Liver (tissue), 8 donors: ENCODE measurements at regions not wholly inside any gene's neighbourhood (a gene's known extent, or its start where the extent isn't known, plus 50 kb on each side); places are given as distances from the start of the nearest gene placed in this dataset.

ENCODE experiments used
- DNase-seq: peaks from one replicate; pipeline ENCODE4 v3.0.0-alpha.2; 2017; ENCODE audit warnings: low spot score
- H3K27ac ChIP-seq, 2 donors: one replicate each; pipeline ENCODE4 v1.7.0; 2013; ENCODE audit warnings: inconsistent platforms in 2 of 2, low read length in 2 of 2, control low read depth in 1 of 2, low read depth in 1 of 2, mild to moderate bottlenecking in 1 of 2
- H3K27me3 ChIP-seq, 4 donors: one replicate each; pipeline versions ENCODE4 v1.6.1 to v1.7.0; 2013; ENCODE audit warnings: low read length in 3 of 4, inconsistent platforms in 1 of 4, mild to moderate bottlenecking in 1 of 4, moderate library complexity in 1 of 4; ENCODE audit not compliant: control insufficient read depth in 4 of 4, insufficient read depth in 4 of 4
- H3K36me3 ChIP-seq, 4 donors: one replicate each; pipeline versions ENCODE4 v1.6.1 to v1.7.0; 2013; ENCODE audit warnings: low read length in 3 of 4, mild to moderate bottlenecking in 3 of 4, low read depth in 1 of 4, moderate library complexity in 1 of 4; ENCODE audit not compliant: control insufficient read depth in 4 of 4, insufficient read depth in 3 of 4
- H3K4me1 ChIP-seq, 4 donors: one replicate each; pipeline versions ENCODE4 v1.6.1 to v1.7.0; 2013; ENCODE audit warnings: low read length in 3 of 4, mild to moderate bottlenecking in 3 of 4, moderate library complexity in 1 of 4; ENCODE audit not compliant: control insufficient read depth in 4 of 4, insufficient read depth in 4 of 4
- H3K4me3 ChIP-seq, 3 donors: one replicate each; pipeline versions ENCODE4 v1.6.1 to v1.7.0; 2013; ENCODE audit warnings: low read length in 3 of 3, control low read depth in 1 of 3, low read depth in 1 of 3, mild to moderate bottlenecking in 1 of 3
- H3K9ac ChIP-seq, 2 donors: one replicate each; pipeline ENCODE4 v1.7.0; 2013; ENCODE audit warnings: low read length in 2 of 2, mild to moderate bottlenecking in 2 of 2, moderate library complexity in 2 of 2, control low read depth in 1 of 2, low read depth in 1 of 2
- H3K9me3 ChIP-seq, 4 donors: one replicate each; pipeline versions ENCODE4 v1.6.1 to v1.7.0; 2013; ENCODE audit warnings: low read length in 3 of 4; ENCODE audit not compliant: control insufficient read depth in 4 of 4
- EGR1 ChIP-seq, 2 donors: IDR thresholded peaks; 2 replicates each; pipeline ENCODE4 v1.6.1; 2016 to 2018; ENCODE audit warnings: antibody characterized with exemption in 2 of 2, low read depth in 2 of 2
- FOXA1 ChIP-seq: IDR thresholded peaks from 2 replicates; pipeline ENCODE4 v1.6.1; 2016; ENCODE audit warnings: antibody characterized with exemption
- FOXA2 ChIP-seq: IDR thresholded peaks from 2 replicates; pipeline ENCODE4 v1.6.1; 2016; ENCODE audit warnings: antibody characterized with exemption
- GABPA ChIP-seq, 2 donors: IDR thresholded peaks in 1 of 2; conservative IDR thresholded peaks in 1 of 2; 2 replicates each; pipeline ENCODE4 v1.6.1; 2016; ENCODE audit warnings: antibody characterized with exemption in 2 of 2, mild to moderate bottlenecking in 1 of 2, moderate library complexity in 1 of 2
- HNF4A ChIP-seq, 2 donors: conservative IDR thresholded peaks; 2 replicates each; pipeline ENCODE4 v1.6.1; 2016; ENCODE audit warnings: antibody characterized with exemption in 2 of 2, mild to moderate bottlenecking in 2 of 2
- HNF4G ChIP-seq: IDR thresholded peaks from 2 replicates; pipeline ENCODE4 v1.6.1; 2016; ENCODE audit warnings: antibody characterized with exemption
- JUND ChIP-seq, 2 donors: IDR thresholded peaks; 2 replicates each; pipeline ENCODE4 v1.6.1; 2016; ENCODE audit warnings: antibody characterized with exemption in 2 of 2
- NR2F2 ChIP-seq: IDR thresholded peaks from 2 replicates; pipeline ENCODE4 v1.6.1; 2016; ENCODE audit warnings: antibody characterized with exemption
- RAD21 ChIP-seq, 2 donors: IDR thresholded peaks; 2 replicates each; pipeline ENCODE4 v1.6.1; 2016; ENCODE audit warnings: antibody characterized with exemption in 2 of 2, mild to moderate bottlenecking in 2 of 2
- RXRA ChIP-seq, 2 donors: IDR thresholded peaks; 2 replicates each; pipeline ENCODE4 v1.6.1; 2017 to 2018; ENCODE audit warnings: antibody characterized with exemption in 2 of 2, mild to moderate bottlenecking in 1 of 2
- SP1 ChIP-seq: IDR thresholded peaks from 2 replicates; pipeline ENCODE4 v1.6.1; 2018; ENCODE audit warnings: antibody characterized with exemption, mild to moderate bottlenecking
- TAF1 ChIP-seq: conservative IDR thresholded peaks from 2 replicates; pipeline ENCODE4 v1.6.1; 2016; ENCODE audit warnings: antibody characterized with exemption, mild to moderate bottlenecking
- YY1 ChIP-seq: IDR thresholded peaks from 2 replicates; pipeline ENCODE4 v1.6.1; 2016; ENCODE audit warnings: antibody characterized with exemption, mild to moderate bottlenecking
- WGBS: extraction: QIAGEN DNeasy Blood & Tissue Kit; methylation state at CpG from one replicate; pipeline ENCODE4 v1.1.7; 2013; 5-methylcytosine and 5-hydroxymethylcytosine counted together
- TF ChIP-seq, protein P1 (sequence below): IDR thresholded peaks from 2 replicates; pipeline ENCODE4 v1.6.1; 2016; ENCODE audit warnings: antibody characterized with exemption
- TF ChIP-seq, protein P2 (sequence below): IDR thresholded peaks from 2 replicates; pipeline ENCODE4 v1.6.1; 2016; ENCODE audit warnings: antibody characterized with exemption
- TF ChIP-seq, protein P3 (sequence below): IDR thresholded peaks from 2 replicates; pipeline ENCODE4 v1.6.1; 2016; ENCODE audit warnings: antibody characterized with exemption
- TF ChIP-seq, protein P4 (sequence below): fragments of 150-350 bp; IDR thresholded peaks from 2 replicates; pipeline ENCODE4 v1.5.1; 2017; ENCODE audit warnings: improper control_type of control experiment, low read depth, low read length; ENCODE audit not compliant: missing input control
- TF ChIP-seq, protein P5 (sequence below): IDR thresholded peaks from 2 replicates; pipeline ENCODE4 v1.6.1; 2016; ENCODE audit warnings: antibody characterized with exemption, mild to moderate bottlenecking
- donor health status: healthy.
- donor health status: healthy.
- donor health status: healthy.
- donor health status: healthy.
- donor health status: healthy.

DNA sequence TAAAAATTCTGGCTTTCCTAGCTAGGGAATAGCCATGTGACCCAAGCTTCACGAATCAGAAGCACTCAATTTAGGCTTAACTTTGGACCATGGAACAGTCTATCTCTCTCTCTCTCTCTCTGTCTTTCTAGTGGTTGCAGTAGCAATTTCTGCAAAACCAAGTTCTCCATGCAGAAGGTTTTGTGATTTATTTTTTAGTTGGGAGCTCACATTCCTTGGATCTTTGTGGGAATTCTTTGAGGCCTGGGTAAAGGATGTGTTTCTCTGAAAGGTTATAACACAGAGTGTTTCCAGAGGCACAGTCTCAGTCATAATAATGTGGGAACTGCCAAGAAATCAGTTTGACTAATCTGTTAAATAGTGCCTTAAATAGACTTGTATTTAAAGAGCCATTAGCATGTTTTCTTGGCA, 112.3 kb upstream of the COL11A1 start (continued):
- TF ChIP-seq EGR1 (IDR thresholded peaks at IDR 0.05; ENCODE audit: low read depth in 2 of 2): no peak

DNA sequence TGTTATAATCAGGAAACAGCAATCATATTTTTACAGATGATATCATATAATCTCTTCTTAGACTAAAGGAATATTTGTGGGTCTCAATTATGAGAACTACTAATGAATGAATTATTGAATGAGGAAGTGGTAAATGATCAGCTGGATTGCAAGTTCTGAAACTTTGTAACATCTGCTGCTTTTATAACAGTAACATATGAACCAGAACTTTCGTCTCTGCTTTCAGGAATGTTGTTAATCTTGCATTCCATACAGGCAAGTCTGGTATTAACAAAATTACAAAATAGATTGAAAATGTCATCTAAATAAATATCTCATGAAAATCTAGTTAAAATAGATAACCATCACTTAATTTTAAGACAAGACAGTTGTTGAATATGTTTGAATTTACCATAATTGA, 110.5 kb upstream of the COL11A1 start:
- H3K27me3 ChIP-seq: no peaks in the 10 kb centered on the region
- H3K9ac ChIP-seq: no peak overlapping the region
- TF ChIP-seq JUND (IDR thresholded peaks at IDR 0.05) (no peak), EGR1 (IDR thresholded peaks at IDR 0.05; ENCODE audit: low read depth in 2 of 2) (no peak)
- TF ChIP-seq, protein P1, sequence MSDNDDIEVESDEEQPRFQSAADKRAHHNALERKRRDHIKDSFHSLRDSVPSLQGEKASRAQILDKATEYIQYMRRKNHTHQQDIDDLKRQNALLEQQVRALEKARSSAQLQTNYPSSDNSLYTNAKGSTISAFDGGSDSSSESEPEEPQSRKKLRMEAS: no peak
- H3K36me3 ChIP-seq: no peaks in the 10 kb centered on the region
- DNase-seq: no peak
- H3K4me3 ChIP-seq: no peak overlapping the region
- no peaks in the 10 kb centered on the region for H3K4me1 ChIP-seq
- no peaks in the 10 kb centered on the region for H3K9me3 ChIP-seq
- 48% methylated on average over 1 of the region's 1 CpG for WGBS
- H3K27ac ChIP-seq: no peak overlapping the region

DNA sequence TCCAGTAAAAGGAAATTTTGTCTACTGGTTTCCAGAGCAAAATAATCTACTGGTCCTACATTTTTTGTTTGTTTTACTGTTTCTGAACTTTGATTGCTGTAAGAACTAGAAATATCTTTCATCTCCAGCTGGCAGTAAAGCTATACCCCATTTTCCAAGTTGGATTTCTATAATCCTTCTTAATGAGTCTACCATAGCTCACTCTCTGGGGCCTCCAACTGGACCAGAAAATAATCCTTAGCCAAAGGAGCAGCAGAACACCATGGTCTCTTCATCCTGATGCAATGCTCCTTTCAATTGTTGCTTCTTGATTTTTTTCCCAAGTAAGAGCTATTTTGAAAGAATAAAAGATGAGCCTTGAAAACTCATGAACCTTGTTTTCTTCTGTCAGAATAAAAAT, 110.0 kb upstream of the COL11A1 start:
- Histone ChIP-seq H3K9me3 (no peaks in the 10 kb centered on the region), H3K27me3 (no peaks in the 10 kb centered on the region), H3K36me3 (no peaks in the 10 kb centered on the region), H3K4me1 (no peaks in the 10 kb centered on the region), H3K4me3 (no peak overlapping the region), H3K9ac (no peak overlapping the region), H3K27ac (no peak overlapping the region)
- TF ChIP-seq HNF4A (conservative IDR thresholded peaks at IDR 0.05): no peak
- TF ChIP-seq EGR1 (IDR thresholded peaks at IDR 0.05; ENCODE audit: low read depth in 2 of 2): no peak
- TF ChIP-seq YY1: no peak
- TF ChIP-seq, protein P2, sequence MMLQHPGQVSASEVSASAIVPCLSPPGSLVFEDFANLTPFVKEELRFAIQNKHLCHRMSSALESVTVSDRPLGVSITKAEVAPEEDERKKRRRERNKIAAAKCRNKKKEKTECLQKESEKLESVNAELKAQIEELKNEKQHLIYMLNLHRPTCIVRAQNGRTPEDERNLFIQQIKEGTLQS: no peak
- TF ChIP-seq, protein P3, sequence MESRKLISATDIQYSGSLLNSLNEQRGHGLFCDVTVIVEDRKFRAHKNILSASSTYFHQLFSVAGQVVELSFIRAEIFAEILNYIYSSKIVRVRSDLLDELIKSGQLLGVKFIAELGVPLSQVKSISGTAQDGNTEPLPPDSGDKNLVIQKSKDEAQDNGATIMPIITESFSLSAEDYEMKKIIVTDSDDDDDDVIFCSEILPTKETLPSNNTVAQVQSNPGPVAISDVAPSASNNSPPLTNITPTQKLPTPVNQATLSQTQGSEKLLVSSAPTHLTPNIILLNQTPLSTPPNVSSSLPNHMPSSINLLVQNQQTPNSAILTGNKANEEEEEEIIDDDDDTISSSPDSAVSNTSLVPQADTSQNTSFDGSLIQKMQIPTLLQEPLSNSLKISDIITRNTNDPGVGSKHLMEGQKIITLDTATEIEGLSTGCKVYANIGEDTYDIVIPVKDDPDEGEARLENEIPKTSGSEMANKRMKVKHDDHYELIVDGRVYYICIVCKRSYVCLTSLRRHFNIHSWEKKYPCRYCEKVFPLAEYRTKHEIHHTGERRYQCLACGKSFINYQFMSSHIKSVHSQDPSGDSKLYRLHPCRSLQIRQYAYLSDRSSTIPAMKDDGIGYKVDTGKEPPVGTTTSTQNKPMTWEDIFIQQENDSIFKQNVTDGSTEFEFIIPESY: no peak
- no peak for TF ChIP-seq RAD21 (IDR thresholded peaks at IDR 0.05)
- no peak for TF ChIP-seq GABPA (IDR thresholded peaks at IDR 0.05 in 1 of 2, conservative IDR thresholded peaks at IDR 0.05 in 1 of 2)
- TF ChIP-seq, protein P4, sequence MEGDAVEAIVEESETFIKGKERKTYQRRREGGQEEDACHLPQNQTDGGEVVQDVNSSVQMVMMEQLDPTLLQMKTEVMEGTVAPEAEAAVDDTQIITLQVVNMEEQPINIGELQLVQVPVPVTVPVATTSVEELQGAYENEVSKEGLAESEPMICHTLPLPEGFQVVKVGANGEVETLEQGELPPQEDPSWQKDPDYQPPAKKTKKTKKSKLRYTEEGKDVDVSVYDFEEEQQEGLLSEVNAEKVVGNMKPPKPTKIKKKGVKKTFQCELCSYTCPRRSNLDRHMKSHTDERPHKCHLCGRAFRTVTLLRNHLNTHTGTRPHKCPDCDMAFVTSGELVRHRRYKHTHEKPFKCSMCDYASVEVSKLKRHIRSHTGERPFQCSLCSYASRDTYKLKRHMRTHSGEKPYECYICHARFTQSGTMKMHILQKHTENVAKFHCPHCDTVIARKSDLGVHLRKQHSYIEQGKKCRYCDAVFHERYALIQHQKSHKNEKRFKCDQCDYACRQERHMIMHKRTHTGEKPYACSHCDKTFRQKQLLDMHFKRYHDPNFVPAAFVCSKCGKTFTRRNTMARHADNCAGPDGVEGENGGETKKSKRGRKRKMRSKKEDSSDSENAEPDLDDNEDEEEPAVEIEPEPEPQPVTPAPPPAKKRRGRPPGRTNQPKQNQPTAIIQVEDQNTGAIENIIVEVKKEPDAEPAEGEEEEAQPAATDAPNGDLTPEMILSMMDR: no peak
- TF ChIP-seq HNF4G: no peak
- no peak for TF ChIP-seq TAF1
- no peak for TF ChIP-seq FOXA2
- TF ChIP-seq RXRA (IDR thresholded peaks at IDR 0.05): no peak
- TF ChIP-seq, protein P1: no peak
- no peak for TF ChIP-seq SP1
- TF ChIP-seq, protein P5, sequence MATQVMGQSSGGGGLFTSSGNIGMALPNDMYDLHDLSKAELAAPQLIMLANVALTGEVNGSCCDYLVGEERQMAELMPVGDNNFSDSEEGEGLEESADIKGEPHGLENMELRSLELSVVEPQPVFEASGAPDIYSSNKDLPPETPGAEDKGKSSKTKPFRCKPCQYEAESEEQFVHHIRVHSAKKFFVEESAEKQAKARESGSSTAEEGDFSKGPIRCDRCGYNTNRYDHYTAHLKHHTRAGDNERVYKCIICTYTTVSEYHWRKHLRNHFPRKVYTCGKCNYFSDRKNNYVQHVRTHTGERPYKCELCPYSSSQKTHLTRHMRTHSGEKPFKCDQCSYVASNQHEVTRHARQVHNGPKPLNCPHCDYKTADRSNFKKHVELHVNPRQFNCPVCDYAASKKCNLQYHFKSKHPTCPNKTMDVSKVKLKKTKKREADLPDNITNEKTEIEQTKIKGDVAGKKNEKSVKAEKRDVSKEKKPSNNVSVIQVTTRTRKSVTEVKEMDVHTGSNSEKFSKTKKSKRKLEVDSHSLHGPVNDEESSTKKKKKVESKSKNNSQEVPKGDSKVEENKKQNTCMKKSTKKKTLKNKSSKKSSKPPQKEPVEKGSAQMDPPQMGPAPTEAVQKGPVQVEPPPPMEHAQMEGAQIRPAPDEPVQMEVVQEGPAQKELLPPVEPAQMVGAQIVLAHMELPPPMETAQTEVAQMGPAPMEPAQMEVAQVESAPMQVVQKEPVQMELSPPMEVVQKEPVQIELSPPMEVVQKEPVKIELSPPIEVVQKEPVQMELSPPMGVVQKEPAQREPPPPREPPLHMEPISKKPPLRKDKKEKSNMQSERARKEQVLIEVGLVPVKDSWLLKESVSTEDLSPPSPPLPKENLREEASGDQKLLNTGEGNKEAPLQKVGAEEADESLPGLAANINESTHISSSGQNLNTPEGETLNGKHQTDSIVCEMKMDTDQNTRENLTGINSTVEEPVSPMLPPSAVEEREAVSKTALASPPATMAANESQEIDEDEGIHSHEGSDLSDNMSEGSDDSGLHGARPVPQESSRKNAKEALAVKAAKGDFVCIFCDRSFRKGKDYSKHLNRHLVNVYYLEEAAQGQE: no peak
- TF ChIP-seq JUND (IDR thresholded peaks at IDR 0.05): no peak
- TF ChIP-seq FOXA1: no peak
- no peak for TF ChIP-seq NR2F2
- no peak for DNase-seq
